Medulla oblongata (tissue), 1 donor: ENCODE measurements at regions not wholly inside any gene's neighbourhood (a gene's known extent, or its start where the extent isn't known, plus 50 kb on each side); places are given as distances from the start of the nearest gene placed in this dataset.
A peak's percentile ranks its signal among the peaks of the same experiment; 100 is the strongest.

Source experiments
- DNase-seq: peaks from one replicate; pipeline ENCODE4 v3.0.0-alpha.2; 2015; ENCODE audit errors: extremely low spot score

DNA sequence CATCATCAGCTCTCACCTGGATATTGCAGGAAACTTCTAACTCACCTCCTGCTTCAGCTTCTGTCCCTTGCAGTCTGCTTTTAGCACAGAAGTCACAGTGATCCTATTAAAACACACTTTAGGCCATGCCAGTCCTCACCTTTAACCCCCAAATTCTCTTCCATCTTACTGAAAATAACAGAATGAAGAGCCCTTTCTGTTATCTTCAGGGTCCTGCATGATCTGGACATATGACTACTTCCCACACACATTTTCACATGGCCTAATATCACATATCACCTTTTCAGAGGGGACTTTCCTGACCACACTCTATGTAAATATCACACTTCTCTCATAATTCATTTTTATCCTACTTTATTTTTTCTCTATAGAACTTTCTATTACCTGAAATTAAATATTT, 550.6 kb upstream of the CLINT1 start:
- DNase-seq, result no peak

GRCh38 chr5:158407824-158408195, 548.9 kb upstream of the CLINT1 start:
- DNase-seq, result no peak

GRCh38 chr5:158406884-158407823, 548.2 kb upstream of the CLINT1 start:
- no peak for DNase-seq

DNA sequence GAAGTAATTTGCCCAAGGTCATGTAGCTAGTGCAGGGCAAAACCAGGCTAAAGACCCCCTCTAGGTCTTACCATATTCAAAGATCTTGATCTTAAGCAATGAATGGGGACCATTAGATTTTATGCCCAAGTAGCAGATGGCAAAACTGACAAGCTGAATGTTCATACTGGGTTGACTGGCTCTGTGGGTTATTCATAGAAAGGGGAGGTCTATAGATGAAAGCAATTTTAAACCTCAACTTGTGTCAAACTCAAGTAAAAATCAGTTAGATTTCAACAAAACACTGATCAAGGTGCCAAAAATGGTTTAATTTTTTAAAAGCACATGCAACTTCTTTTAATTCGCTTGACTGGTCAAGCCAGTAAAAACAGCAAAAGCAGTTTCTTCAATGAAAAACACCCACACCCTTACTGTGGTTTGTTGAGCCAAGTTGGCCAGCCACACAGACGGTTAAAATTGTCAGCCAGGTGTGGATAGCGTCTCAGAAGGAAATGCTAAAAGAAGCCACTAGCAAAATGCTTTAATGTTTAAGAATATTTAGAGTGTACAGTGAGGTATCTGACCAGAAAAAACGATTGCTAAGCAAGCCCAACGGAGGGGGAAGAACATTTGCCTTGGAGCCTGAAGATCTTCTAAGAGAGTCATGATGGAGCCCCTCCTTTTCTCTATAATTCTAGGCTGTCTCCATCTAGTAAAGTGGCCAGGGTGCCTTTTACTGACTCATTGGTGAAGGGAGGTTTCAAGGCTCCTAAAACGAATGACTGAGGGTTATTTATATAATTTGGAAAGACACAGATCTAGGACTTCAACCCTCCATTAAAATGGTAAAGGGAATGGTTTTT, 539.6 kb upstream of the CLINT1 start:
- DNase-seq, result no peak

- no peak for DNase-seq
These were observed 538.3 kb upstream of the CLINT1 start for GRCh38 chr5:158397278-158397677.

GRCh38 chr5:158394102-158394501, 535.2 kb upstream of the CLINT1 start:
- DNase-seq, result no peak

- DNase-seq, result no peak
These were observed 534.5 kb upstream of the CLINT1 start for GRCh38 chr5:158393457-158393856.

DNA sequence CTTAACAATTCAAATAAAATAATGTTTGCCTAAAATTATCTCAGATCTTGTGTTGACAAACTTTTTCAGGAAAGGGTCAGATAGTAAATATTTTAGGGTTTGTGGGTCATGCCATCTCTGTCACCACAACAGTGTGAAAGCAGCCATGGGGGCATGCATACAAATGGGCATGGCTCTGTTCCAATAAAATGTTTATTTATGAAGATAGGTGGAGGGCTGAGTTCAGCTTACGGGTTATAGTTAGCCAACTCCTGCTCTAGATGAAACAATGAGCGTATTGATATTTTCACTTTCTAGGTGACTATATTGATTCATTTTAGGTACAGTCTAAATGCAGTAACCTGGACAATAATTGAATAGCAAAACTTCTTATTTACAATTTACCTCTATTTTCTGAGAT, 533.8 kb upstream of the CLINT1 start:
- no peak for DNase-seq

- DNase-seq, result no peak
These were observed 531.6 kb upstream of the CLINT1 start for GRCh38 chr5:158390577-158390976.

DNA sequence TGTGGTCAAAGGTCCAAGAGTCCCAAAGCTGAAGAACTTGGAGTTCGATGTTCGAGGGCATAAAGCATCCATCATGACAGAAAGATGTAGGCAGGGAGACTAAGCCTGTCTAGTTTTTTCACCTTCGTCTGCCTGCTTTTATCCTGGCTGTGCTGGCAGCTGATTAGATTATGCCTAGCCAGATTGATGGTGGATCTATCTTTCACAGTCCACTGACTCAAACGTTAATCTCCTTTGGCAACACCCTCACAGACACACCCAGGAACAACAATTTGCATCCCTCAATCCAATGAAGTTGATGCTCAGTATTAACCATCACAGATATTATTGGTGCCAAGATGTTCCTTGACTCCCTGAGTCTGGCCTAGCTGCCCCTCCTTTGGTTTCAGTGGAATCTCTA, 530.8 kb upstream of the CLINT1 start:
- DNase-seq, result no peak

- no peak for DNase-seq
These were observed 529.1 kb upstream of the CLINT1 start for GRCh38 chr5:158388021-158388420.

GRCh38 chr5:158387499-158387898, 528.6 kb upstream of the CLINT1 start:
- no peak for DNase-seq

- DNase-seq, result no peak
These were observed 527.0 kb upstream of the CLINT1 start for GRCh38 chr5:158385982-158386381.

DNA sequence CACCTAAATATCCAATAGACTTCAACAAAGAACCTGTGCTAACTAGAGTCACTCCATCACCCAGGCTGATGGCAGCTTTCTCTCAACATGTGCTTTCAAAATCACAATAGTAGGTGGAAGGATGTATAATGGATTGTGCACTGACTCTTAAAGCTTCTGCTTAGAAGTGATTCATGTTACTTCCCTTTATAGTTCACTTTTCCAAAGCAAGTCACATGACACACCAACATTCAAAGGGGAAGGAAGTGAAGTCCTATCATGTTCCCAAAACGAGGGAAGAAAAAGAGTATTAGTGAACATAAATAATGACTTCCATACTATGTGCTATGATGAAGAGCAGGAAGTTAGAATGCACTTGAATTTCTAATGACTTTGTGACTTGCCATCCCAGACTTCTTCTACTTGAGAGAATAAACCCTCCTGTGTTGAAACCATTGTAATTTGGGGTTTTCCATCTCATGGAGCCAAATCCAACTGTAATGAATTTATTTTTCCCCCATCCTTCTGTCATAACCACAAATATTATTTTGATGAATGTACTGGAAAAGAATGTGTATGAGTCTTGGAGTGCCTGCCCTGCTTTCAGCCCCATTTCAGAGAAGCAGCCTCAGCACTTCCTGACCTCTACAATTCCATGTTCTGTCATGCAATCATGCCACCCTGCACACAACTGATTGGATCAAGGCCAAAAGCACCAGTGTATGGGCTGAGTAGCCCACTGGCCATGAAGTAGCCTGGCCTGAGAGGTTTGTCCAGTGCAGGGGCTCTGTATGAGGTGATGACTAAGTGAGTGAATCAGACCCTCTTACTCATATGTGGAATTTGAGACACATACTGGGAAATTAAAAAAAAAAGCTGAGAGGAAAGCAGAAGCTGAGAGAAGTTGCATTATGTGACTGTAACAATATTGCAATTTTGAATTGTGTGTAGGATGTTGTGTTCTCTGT, 525.9 kb upstream of the CLINT1 start:
- peak; percentile 10 for DNase-seq

- peak; percentile 21 for DNase-seq
These were observed 524.5 kb upstream of the CLINT1 start for GRCh38 chr5:158383486-158383885.

DNA sequence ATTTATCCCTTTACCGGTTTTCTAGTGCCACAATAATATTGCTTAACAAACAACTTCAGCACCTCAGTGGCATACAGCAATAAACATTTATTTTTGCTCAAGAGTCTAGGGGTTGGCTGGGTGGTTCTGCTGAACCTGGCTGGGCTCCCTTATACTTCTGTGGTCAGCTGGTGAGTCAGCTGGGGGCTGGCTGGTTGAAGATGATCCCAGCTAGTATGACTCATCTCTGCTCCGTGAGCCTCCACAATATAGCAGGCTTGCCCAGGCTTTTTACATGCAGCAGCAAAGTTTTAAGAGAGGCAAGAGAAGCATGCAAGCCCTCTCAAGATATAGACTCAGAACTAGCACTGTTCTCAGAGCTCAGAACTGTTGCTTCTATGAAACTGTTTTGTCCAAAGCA, 523.5 kb upstream of the CLINT1 start:
- peak; percentile 17 for DNase-seq

DNA sequence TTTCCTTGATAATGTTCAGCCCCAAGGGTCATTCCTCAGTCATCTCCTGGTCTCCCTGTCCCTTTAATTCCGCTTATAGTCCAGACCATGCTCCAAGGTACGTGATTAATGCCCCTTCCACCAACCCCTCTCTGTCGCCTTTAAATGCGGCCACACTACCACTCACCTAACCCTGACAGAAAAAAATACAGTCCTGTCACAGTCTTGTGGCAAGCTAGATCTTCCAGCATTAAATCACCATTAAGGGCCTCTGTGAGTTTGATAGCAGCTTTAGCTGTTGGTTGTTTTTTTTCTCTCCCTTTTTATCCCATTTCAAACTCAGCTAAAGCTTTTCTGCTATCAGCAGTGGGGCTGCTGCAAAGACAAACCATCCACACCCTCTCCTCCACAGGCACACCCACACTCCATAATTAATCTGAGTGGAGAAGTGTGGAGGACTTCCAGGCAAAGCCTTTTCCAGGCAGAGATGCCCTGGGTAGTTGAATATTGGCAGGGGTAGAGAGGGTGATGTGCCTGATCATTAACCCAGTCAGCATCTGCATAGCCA, 522.7 kb upstream of the CLINT1 start:
- DNase-seq, result no peak

GRCh38 chr5:158380661-158381060, 521.7 kb upstream of the CLINT1 start:
- DNase-seq, result no peak

GRCh38 chr5:158378931-158379330, 520.0 kb upstream of the CLINT1 start:
- DNase-seq, result no peak

- no peak for DNase-seq
These were observed 517.7 kb upstream of the CLINT1 start for GRCh38 chr5:158376679-158377078.

DNA sequence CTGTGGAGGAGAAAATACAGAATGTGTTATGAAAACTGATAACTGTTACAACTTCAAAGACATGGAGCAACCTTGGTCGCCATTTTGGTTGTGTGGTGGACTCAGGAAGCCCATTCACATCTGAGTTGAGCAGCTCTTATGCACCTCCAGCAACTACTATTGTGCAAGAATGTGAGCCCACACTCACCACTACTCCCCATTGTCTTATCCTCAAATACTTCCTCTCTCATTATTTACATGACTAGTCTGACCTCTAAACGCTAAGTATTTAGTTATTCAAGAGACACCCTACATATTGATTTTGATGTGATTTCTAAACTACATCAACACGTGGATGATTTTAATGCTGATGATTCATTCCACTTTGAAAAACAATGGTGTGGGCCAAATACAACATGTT, 516.6 kb upstream of the CLINT1 start:
- DNase-seq, result no peak
